ENCODE measurements at regions not wholly inside any gene's neighbourhood (a gene's known extent, or its start where the extent isn't known, plus 50 kb on each side); places are given as distances from the start of the nearest gene placed in this dataset.
"Not testable (repeated sequence)": the region's sequence is repeated elsewhere in the genome, so short reads cannot be mapped to it uniquely, and the experiment has no call there.

- TF ChIP-seq REST (IDR thresholded peaks at IDR 0.05); CTCF (IDR thresholded peaks at IDR 0.05; ENCODE audit: low read depth, low read length, missing input control); HNF4A (conservative IDR thresholded peaks at IDR 0.05); TAF1 (conservative IDR thresholded peaks at IDR 0.05); GABPA (IDR thresholded peaks at IDR 0.05 in 1 of 2, conservative IDR thresholded peaks at IDR 0.05 in 1 of 2); RAD21 (IDR thresholded peaks at IDR 0.05); NR2F2 (IDR thresholded peaks at IDR 0.05); SP1 (IDR thresholded peaks at IDR 0.05); EGR1 (IDR thresholded peaks at IDR 0.05; ENCODE audit: low read depth in 2 of 2); FOXA1 (IDR thresholded peaks at IDR 0.05); ZBTB33 (IDR thresholded peaks at IDR 0.05): not testable (repeated sequence)
- TF ChIP-seq, protein P1, sequence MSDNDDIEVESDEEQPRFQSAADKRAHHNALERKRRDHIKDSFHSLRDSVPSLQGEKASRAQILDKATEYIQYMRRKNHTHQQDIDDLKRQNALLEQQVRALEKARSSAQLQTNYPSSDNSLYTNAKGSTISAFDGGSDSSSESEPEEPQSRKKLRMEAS (IDR thresholded peaks at IDR 0.05): not testable (repeated sequence)
- TF ChIP-seq, protein P2, sequence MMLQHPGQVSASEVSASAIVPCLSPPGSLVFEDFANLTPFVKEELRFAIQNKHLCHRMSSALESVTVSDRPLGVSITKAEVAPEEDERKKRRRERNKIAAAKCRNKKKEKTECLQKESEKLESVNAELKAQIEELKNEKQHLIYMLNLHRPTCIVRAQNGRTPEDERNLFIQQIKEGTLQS (IDR thresholded peaks at IDR 0.05): not testable (repeated sequence)
Measured at GRCh38 chr21:9006111-9006510, 1515.3 kb upstream of the TPTE start.
